ENCODE measurements at regions not wholly inside any gene's neighbourhood (a gene's known extent, or its start where the extent isn't known, plus 50 kb on each side); places are given as distances from the start of the nearest gene placed in this dataset.

DNA sequence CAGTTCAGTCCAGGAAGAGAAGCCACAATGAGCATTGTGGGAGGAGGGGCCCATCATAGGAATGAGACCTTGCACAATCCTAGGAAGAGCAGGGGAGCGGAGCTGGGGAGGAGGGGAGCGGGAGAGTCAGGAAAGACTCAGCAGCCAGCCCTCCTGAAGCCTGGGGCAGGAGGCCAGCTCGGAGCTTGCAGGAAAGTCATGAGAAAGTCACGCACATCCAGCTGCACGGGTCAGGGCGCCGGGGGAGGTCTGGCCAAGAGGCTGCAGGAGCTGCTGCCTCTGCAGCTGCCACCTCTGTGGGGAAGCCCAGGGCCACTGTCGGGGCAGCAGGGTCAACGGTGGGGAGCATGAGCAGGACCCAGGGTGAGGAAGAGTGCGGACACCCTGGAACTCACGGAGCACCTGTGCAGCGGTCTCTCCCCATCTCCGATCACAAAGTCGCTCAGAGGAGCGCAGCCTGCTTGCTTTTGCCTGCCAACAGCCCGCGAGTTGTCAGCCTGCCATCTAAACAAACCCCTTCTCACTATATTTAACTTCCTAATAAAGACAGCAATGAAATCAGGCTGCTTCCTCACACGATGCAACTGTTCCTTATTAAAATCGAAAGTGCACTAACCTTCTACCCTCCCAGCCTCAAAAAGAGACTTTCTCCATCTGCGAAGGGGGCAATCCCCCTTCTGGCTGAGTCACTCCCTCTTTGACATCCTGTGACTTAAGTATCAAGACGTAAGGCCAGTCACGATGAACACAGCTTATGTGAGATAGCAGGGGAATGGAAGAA lies 52.9 kb upstream of the RTL6 start:
- Histone ChIP-seq H4K20me1 (ENCODE audit: insufficient read depth) (no peaks in the 10 kb centered on the region), H3K27me3 (ENCODE audit: insufficient read depth) (peaks cover 11% of the 10 kb centered on the region; the same call in 1 of the 2 replicates), H3F3A (replicated peaks; ENCODE audit: insufficient read depth) (no peaks in the 10 kb centered on the region), H3K9me3 (no peaks in the 10 kb centered on the region), H3K36me3 (replicated peaks in 1 of 2; ENCODE audit: control insufficient read depth in 1 of 2, insufficient read depth in 2 of 2, low read length in 1 of 2) (no peaks in the 10 kb centered on the region), H3K27ac (ENCODE audit: low read depth in 2 of 2, low read length in 1 of 2) (no peak overlapping the region), H3K79me2 (ENCODE audit: insufficient read depth) (no peaks in the 10 kb centered on the region), H3K4me3 (ENCODE audit: low read depth in 2 of 2, low read length in 1 of 2) (no peak overlapping the region), H3K4me2 (no peak overlapping the region), H3K4me1 (ENCODE audit: control insufficient read depth in 1 of 2, insufficient read depth in 2 of 2, low read depth in 1 of 2, low read length in 1 of 2) (no peaks in the 10 kb centered on the region), H3K9ac (no peak overlapping the region), H3K9me2 (no peaks in the 10 kb centered on the region), H2AFZ (ENCODE audit: low read depth) (no peak overlapping the region)
- ChIA-PET CTCF (interaction anchor here (1.6 kb wide), 1 partner anchor 557 kb away, joined by 4 read pairs; no protein-coding TSS in a partner anchor), POLR2A (no interaction called here)
- WGBS (ENCODE audit: low lambda C conversion rate): 70% methylated on average over 10 of the region's 22 CpGs
- no peak for DNase-seq
- no peak for TF ChIP-seq GABPA (IDR thresholded peaks at IDR 0.05; ENCODE audit: low read depth)
- TF ChIP-seq, protein P1, sequence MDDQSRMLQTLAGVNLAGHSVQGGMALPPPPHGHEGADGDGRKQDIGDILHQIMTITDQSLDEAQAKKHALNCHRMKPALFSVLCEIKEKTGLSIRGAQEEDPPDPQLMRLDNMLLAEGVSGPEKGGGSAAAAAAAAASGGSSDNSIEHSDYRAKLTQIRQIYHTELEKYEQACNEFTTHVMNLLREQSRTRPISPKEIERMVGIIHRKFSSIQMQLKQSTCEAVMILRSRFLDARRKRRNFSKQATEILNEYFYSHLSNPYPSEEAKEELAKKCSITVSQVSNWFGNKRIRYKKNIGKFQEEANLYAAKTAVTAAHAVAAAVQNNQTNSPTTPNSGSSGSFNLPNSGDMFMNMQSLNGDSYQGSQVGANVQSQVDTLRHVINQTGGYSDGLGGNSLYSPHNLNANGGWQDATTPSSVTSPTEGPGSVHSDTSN (IDR thresholded peaks at IDR 0.05): no peak
- no peak for TF ChIP-seq EP300 (IDR thresholded peaks at IDR 0.05; ENCODE audit: borderline replicate concordance in 1 of 2, low read depth in 1 of 2, low read length in 1 of 2)
- TF ChIP-seq SMC3 (IDR thresholded peaks at IDR 0.05; ENCODE audit: low read depth, low read length): no peak
- TF ChIP-seq, protein P2, sequence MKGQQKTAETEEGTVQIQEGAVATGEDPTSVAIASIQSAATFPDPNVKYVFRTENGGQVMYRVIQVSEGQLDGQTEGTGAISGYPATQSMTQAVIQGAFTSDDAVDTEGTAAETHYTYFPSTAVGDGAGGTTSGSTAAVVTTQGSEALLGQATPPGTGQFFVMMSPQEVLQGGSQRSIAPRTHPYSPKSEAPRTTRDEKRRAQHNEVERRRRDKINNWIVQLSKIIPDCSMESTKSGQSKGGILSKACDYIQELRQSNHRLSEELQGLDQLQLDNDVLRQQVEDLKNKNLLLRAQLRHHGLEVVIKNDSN (IDR thresholded peaks at IDR 0.05; ENCODE audit: borderline replicate concordance, low read depth): no peak
- no peak for TF ChIP-seq GATA2 (CRISPR knock-in tag; IDR thresholded peaks at IDR 0.05)
- no peak for TF ChIP-seq EZH2phosphoT487 (IDR thresholded peaks at IDR 0.05; ENCODE audit: borderline replicate concordance, low read depth)
- no peak for TF ChIP-seq YY1 (IDR thresholded peaks at IDR 0.05; ENCODE audit: low read depth)
- no peak for TF ChIP-seq TEAD4 (IDR thresholded peaks at IDR 0.05; ENCODE audit: borderline replicate concordance, insufficient read depth)
- TF ChIP-seq, protein P3, sequence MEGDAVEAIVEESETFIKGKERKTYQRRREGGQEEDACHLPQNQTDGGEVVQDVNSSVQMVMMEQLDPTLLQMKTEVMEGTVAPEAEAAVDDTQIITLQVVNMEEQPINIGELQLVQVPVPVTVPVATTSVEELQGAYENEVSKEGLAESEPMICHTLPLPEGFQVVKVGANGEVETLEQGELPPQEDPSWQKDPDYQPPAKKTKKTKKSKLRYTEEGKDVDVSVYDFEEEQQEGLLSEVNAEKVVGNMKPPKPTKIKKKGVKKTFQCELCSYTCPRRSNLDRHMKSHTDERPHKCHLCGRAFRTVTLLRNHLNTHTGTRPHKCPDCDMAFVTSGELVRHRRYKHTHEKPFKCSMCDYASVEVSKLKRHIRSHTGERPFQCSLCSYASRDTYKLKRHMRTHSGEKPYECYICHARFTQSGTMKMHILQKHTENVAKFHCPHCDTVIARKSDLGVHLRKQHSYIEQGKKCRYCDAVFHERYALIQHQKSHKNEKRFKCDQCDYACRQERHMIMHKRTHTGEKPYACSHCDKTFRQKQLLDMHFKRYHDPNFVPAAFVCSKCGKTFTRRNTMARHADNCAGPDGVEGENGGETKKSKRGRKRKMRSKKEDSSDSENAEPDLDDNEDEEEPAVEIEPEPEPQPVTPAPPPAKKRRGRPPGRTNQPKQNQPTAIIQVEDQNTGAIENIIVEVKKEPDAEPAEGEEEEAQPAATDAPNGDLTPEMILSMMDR (IDR thresholded peaks at IDR 0.05): no peak
- no peak for TF ChIP-seq NFIC (IDR thresholded peaks at IDR 0.05; ENCODE audit: borderline replicate concordance)
- no peak for TF ChIP-seq TAF1 (IDR thresholded peaks at IDR 0.05; ENCODE audit: borderline replicate concordance, low read depth, low read length)
- no peak for TF ChIP-seq FOXM1 (IDR thresholded peaks at IDR 0.05; ENCODE audit: low read depth)
- no peak for TF ChIP-seq FOSL2 (IDR thresholded peaks at IDR 0.05; ENCODE audit: borderline replicate concordance, low read depth)
- no peak for TF ChIP-seq RFX5 (IDR thresholded peaks at IDR 0.05; ENCODE audit: low read length)
- TF ChIP-seq POLR2AphosphoS5 (IDR thresholded peaks at IDR 0.05; ENCODE audit: low read depth, low read length): no peak
